ENCODE measurements at regions not wholly inside any gene's neighbourhood (a gene's known extent, or its start where the extent isn't known, plus 50 kb on each side); places are given as distances from the start of the nearest gene placed in this dataset.

- peak; percentile 20 to 42 for TF ChIP-seq POLR2A (IDR thresholded peaks at IDR 0.05)
- TF ChIP-seq, protein P1, sequence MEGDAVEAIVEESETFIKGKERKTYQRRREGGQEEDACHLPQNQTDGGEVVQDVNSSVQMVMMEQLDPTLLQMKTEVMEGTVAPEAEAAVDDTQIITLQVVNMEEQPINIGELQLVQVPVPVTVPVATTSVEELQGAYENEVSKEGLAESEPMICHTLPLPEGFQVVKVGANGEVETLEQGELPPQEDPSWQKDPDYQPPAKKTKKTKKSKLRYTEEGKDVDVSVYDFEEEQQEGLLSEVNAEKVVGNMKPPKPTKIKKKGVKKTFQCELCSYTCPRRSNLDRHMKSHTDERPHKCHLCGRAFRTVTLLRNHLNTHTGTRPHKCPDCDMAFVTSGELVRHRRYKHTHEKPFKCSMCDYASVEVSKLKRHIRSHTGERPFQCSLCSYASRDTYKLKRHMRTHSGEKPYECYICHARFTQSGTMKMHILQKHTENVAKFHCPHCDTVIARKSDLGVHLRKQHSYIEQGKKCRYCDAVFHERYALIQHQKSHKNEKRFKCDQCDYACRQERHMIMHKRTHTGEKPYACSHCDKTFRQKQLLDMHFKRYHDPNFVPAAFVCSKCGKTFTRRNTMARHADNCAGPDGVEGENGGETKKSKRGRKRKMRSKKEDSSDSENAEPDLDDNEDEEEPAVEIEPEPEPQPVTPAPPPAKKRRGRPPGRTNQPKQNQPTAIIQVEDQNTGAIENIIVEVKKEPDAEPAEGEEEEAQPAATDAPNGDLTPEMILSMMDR (IDR thresholded peaks at IDR 0.05) = no peak
- Histone ChIP-seq H3K27me3 (no peaks in the 10 kb centered on the region), H3K27ac (peak overlapping the region; percentile 70 to 87 (median 76)), H3K36me3 (no peaks in the 10 kb centered on the region), H3K9me3 (no peaks in the 10 kb centered on the region), H3K4me1 (peaks cover 0 to 3% (median 0%) of the 10 kb centered on the region in 4 donors), H3K4me3 (peak overlapping the region; percentile 42 to 53 (median 46))
- DNase-seq = peak in 2 of 3 donors; percentile 83 to 88
Measured at GRCh38 chr6:11381801-11382513, 149.5 kb upstream of the NEDD9 start.

- Histone ChIP-seq H3K4me3 (peak overlapping the region; percentile 42 to 53 (median 46)), H3K9me3 (no peaks in the 10 kb centered on the region), H3K36me3 (no peaks in the 10 kb centered on the region), H3K27me3 (no peaks in the 10 kb centered on the region), H3K27ac (peak overlapping the region; percentile 70 to 87 (median 76)), H3K4me1 (peaks cover 0 to 3% (median 0%) of the 10 kb centered on the region in 4 donors)
- TF ChIP-seq POLR2A (IDR thresholded peaks at IDR 0.05) = no peak
- TF ChIP-seq, protein P1 (IDR thresholded peaks at IDR 0.05) = no peak
- no peak for DNase-seq
Measured at GRCh38 chr6:11380969-11381744, 148.7 kb upstream of the NEDD9 start.

DNA sequence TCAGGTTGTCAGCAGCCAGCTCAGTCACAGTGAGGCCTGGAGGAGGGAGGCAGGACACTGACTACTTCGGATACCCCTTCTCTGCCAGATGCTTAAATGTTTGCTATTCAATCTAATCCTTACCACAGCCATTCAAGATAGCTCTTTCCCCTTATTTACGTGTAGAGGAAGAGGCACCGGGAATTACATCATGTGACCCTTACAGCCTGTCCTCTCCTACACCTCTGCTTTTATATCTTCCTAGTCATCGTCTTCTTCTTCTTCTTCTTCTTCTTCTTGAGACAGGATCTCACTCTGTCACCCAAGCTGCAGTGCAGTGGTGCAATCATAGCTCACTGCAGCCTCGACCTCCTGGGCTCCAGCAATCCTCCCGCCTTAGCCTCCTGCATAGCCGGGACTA lies 148.1 kb upstream of the NEDD9 start:
- Histone ChIP-seq H3K36me3 (no peaks in the 10 kb centered on the region), H3K27me3 (no peaks in the 10 kb centered on the region), H3K9me3 (no peaks in the 10 kb centered on the region), H3K27ac (peak overlapping the region in 1 of 4 donors; percentile 87), H3K4me1 (peaks cover 0 to 3% (median 0%) of the 10 kb centered on the region in 4 donors), H3K4me3 (no peak overlapping the region)
- TF ChIP-seq POLR2A (IDR thresholded peaks at IDR 0.05) = no peak
- TF ChIP-seq, protein P1 (IDR thresholded peaks at IDR 0.05) = no peak
- DNase-seq = no peak

- H3K27ac ChIP-seq = no peak overlapping the region
- TF ChIP-seq POLR2A (IDR thresholded peaks at IDR 0.05) = no peak
- TF ChIP-seq, protein P1 (IDR thresholded peaks at IDR 0.05) = no peak
- H3K36me3 ChIP-seq = no peaks in the 10 kb centered on the region
- H3K9me3 ChIP-seq = no peaks in the 10 kb centered on the region
- no peaks in the 10 kb centered on the region for H3K27me3 ChIP-seq
- DNase-seq = no peak
- H3K4me3 ChIP-seq = no peak overlapping the region
- H3K4me1 ChIP-seq = peaks cover 0 to 3% (median 0%) of the 10 kb centered on the region in 4 donors
Measured at GRCh38 chr6:11379805-11380204, 147.3 kb upstream of the NEDD9 start.

DNA sequence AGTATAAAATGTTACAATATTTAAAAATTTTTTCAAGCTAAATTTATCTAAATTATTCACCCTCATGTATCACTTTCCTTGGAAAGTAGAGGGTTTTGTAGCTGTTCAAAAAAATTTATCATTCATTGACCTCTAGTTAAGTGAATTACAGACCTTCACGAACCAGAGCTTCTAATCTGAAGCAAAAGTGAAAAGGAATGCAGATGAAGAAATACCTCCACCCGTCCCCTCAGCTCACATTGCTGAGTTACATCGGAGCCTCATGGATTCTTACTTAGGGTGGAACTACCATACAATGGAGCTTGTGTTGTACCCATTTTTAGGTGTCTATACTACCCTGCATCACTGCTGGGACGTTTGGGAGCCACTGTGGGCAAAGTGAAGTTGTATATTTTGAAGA lies 146.2 kb upstream of the NEDD9 start:
- Histone ChIP-seq H3K27me3 (no peaks in the 10 kb centered on the region), H3K27ac (no peak overlapping the region), H3K9me3 (no peaks in the 10 kb centered on the region), H3K4me1 (peaks cover 0 to 6% (median 2%) of the 10 kb centered on the region in 4 donors), H3K4me3 (no peak overlapping the region), H3K36me3 (no peaks in the 10 kb centered on the region)
- TF ChIP-seq, protein P1 (IDR thresholded peaks at IDR 0.05) = no peak
- DNase-seq = no peak

All from Peyer's patch (tissue), 4 donors.